ENCODE measurements at regions not wholly inside any gene's neighbourhood (a gene's known extent, or its start where the extent isn't known, plus 50 kb on each side); places are given as distances from the start of the nearest gene placed in this dataset.

DNA sequence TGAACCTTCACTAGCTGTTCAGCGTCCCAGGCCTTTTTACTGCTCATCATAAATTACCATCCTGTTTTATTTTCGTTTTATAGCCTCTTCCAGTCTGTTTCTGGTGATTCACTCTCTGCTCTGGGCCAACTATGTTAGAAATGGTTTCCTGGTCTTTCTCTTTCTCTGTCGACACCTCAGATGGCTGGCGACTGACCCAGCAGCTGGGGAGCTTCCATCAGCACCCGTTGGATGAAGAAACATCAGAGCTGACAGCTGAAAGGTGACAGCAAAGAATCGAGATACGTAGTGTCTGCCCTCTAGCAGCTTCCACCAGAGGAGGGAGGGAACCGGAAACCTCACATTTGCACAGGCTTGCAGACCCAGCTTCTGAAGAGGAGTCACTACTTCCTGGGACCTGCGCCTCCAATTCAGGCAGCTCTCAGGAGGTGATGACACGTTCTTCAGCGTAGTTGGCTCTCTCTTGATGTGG lies 82.9 kb upstream of the MLN start:
- no peaks in the 10 kb centered on the region for H3K27me3 Mint-ChIP-seq (ENCODE audit: low read depth)
- TF ChIP-seq NFYB (CRISPR knock-in tag; conservative IDR thresholded peaks at IDR 0.05; ENCODE audit: low read depth) (no peak), MXD4 (CRISPR knock-in tag; IDR thresholded peaks at IDR 0.05; ENCODE audit: borderline replicate concordance) (no peak), RORB (CRISPR knock-in tag; IDR thresholded peaks at IDR 0.05) (no peak), ZNF423 (CRISPR knock-in tag; IDR thresholded peaks at IDR 0.05) (no peak), NR1H2 (CRISPR knock-in tag; IDR thresholded peaks at IDR 0.05) (no peak), MYBL2 (CRISPR knock-in tag; IDR thresholded peaks at IDR 0.05) (no peak), E2F4 (CRISPR knock-in tag; IDR thresholded peaks at IDR 0.05; ENCODE audit: borderline replicate concordance, low read depth) (no peak), ZNF281 (CRISPR knock-in tag; IDR thresholded peaks at IDR 0.05) (no peak), SMAD3 (CRISPR knock-in tag; IDR thresholded peaks at IDR 0.05; ENCODE audit: borderline replicate concordance) (no peak), TEAD4 (CRISPR knock-in tag; IDR thresholded peaks at IDR 0.05) (no peak), KAT7 (CRISPR knock-in tag; IDR thresholded peaks at IDR 0.05; ENCODE audit: borderline replicate concordance) (no peak), PRRX2 (CRISPR knock-in tag; IDR thresholded peaks at IDR 0.05) (no peak)
- TF ChIP-seq, protein P1, sequence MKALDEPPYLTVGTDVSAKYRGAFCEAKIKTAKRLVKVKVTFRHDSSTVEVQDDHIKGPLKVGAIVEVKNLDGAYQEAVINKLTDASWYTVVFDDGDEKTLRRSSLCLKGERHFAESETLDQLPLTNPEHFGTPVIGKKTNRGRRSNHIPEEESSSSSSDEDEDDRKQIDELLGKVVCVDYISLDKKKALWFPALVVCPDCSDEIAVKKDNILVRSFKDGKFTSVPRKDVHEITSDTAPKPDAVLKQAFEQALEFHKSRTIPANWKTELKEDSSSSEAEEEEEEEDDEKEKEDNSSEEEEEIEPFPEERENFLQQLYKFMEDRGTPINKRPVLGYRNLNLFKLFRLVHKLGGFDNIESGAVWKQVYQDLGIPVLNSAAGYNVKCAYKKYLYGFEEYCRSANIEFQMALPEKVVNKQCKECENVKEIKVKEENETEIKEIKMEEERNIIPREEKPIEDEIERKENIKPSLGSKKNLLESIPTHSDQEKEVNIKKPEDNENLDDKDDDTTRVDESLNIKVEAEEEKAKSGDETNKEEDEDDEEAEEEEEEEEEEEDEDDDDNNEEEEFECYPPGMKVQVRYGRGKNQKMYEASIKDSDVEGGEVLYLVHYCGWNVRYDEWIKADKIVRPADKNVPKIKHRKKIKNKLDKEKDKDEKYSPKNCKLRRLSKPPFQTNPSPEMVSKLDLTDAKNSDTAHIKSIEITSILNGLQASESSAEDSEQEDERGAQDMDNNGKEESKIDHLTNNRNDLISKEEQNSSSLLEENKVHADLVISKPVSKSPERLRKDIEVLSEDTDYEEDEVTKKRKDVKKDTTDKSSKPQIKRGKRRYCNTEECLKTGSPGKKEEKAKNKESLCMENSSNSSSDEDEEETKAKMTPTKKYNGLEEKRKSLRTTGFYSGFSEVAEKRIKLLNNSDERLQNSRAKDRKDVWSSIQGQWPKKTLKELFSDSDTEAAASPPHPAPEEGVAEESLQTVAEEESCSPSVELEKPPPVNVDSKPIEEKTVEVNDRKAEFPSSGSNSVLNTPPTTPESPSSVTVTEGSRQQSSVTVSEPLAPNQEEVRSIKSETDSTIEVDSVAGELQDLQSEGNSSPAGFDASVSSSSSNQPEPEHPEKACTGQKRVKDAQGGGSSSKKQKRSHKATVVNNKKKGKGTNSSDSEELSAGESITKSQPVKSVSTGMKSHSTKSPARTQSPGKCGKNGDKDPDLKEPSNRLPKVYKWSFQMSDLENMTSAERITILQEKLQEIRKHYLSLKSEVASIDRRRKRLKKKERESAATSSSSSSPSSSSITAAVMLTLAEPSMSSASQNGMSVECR (CRISPR knock-in tag; IDR thresholded peaks at IDR 0.05; ENCODE audit: borderline replicate concordance): no peak
- TF ChIP-seq, protein P2, sequence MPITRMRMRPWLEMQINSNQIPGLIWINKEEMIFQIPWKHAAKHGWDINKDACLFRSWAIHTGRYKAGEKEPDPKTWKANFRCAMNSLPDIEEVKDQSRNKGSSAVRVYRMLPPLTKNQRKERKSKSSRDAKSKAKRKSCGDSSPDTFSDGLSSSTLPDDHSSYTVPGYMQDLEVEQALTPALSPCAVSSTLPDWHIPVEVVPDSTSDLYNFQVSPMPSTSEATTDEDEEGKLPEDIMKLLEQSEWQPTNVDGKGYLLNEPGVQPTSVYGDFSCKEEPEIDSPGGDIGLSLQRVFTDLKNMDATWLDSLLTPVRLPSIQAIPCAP (CRISPR knock-in tag; IDR thresholded peaks at IDR 0.05): no peak
- TF ChIP-seq, protein P3, sequence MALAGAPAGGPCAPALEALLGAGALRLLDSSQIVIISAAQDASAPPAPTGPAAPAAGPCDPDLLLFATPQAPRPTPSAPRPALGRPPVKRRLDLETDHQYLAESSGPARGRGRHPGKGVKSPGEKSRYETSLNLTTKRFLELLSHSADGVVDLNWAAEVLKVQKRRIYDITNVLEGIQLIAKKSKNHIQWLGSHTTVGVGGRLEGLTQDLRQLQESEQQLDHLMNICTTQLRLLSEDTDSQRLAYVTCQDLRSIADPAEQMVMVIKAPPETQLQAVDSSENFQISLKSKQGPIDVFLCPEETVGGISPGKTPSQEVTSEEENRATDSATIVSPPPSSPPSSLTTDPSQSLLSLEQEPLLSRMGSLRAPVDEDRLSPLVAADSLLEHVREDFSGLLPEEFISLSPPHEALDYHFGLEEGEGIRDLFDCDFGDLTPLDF (CRISPR knock-in tag; IDR thresholded peaks at IDR 0.05): no peak
- DNase-seq (ENCODE audit: low spot score) (no peak), ATAC-seq (no peak)
- no peak overlapping the region for H3K4me3 Mint-ChIP-seq
- ChIA-PET CTCF (no interaction called here), POLR2A (interaction anchor here (0.6 kb wide), 1 partner anchor 35 kb away, joined by 8 read pairs; no protein-coding TSS in a partner anchor)
- no peak overlapping the region for H3K27ac Mint-ChIP-seq
- H3K9me3 Mint-ChIP-seq: no peaks in the 10 kb centered on the region
- H3K36me3 Mint-ChIP-seq: no peaks in the 10 kb centered on the region
- H3K4me1 Mint-ChIP-seq: no peaks in the 10 kb centered on the region
